SHP77 treated with DMSO at 0.1 percent for 48 hours (cell line): ENCODE measurements at regions not wholly inside any gene's neighbourhood (a gene's known extent, or its start where the extent isn't known, plus 50 kb on each side); places are given as distances from the start of the nearest gene placed in this dataset.
"Not testable (repeated sequence)": the region's sequence is repeated elsewhere in the genome, so short reads cannot be mapped to it uniquely, and the experiment has no call there.

Experiments
- DNase-seq: peaks from one replicate; lab custom pipeline; 2025; lab: John Stamatoyannopoulos, UW

DNA sequence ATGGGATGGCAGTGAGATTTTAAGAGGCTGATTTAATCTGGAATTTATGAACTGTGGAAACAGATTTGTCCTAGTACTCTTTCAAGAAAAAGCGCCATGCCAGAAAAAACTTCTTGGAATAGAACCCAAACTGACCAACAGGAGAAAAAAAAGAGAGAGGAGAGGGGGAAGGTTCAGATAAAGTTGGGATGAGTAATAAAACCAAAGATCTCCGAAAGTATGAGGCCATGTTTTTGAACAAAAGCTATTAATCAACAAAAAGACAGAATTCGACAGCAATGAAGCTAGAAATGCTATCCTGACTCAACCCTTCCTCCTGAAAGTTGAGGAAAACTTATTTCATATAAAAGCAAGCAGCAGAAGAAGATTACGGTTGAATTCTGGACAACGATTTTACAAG lies 135.5 kb downstream of the CEMIP2 start:
- DNase-seq = no peak

DNA sequence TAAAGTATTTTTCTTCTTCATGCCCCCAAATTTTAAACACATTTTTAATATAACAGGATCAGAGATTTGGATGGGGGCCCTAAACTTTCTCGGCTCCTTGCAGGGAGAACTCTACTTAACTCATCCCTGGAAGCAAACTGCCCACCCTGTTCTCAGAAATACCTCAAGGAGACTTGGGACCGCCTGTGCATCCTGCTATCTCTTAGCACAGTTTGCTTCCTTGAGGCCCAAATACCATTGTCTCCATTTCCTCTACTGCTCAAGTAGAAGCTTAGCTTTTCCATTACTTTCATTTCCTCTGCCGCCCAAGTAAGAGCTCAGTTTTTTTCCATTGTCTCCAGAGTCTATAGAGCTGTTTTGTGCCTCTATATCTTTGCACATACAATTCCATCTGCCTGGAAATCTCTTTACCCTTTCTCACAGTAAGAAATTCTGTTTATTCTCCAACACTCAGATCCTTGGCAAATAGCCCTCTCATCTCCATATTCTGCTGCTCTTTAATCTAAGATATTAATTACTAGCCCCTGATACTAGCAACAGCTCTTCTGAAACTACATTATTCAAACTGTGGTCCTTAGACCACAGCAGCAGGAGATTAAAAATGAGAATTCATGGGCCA lies 137.8 kb downstream of the CEMIP2 start:
- no peak for DNase-seq

DNA sequence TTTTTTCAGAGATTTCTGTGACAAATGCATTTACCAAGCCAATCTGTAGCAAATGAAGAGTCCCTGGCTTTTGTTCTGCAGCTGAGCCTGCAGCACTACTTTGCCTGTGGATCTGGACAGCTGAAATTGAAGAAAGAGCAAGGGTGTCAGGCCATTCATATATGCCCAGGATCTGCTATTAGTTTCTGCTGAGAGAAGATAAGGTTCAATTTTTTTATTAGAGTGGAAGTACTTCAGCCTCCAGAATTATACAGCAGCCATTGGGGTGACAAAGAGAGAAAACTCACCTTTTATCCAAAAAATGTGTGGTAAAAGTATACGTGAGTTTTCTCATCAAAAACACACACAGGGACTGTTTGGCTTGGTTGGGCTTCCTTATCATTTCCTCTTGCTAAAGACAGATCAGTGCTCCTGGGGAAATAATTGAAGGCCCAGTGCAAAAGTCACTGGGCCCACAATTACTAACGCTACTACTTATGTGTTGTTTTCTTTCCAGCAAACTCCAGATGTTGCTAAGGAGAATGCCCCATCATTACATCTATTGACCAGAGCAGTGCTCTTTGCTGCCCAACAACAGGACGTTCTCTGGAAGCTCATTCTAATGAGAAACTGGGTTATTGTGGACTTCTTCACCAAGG lies 138.6 kb downstream of the CEMIP2 start:
- DNase-seq = no peak

- DNase-seq = no peak
These were observed 140.1 kb downstream of the CEMIP2 start for GRCh38 chr9:71628247-71628646.

DNA sequence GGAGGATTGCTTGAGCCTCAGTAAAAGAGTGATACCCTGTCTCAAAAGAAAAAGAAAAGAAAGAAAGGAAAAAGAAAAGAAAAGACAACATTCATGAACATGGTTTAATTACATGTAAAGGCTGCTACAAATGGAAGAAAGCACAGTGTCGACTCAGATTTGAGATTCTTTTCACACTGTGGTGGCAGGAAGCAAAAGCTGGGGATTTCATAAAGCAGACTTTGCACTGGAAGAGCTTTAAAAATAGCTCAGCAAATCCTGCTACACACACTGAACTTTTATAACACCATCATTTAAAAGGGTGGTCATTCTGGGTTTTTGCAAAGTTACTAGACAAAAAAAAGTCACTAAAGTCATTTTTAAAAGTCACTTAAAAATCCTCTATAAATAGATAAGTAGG lies 140.8 kb downstream of the CEMIP2 start:
- DNase-seq = no peak

- DNase-seq = no peak
These were observed 141.9 kb downstream of the CEMIP2 start for GRCh38 chr9:71626395-71626794.

DNA sequence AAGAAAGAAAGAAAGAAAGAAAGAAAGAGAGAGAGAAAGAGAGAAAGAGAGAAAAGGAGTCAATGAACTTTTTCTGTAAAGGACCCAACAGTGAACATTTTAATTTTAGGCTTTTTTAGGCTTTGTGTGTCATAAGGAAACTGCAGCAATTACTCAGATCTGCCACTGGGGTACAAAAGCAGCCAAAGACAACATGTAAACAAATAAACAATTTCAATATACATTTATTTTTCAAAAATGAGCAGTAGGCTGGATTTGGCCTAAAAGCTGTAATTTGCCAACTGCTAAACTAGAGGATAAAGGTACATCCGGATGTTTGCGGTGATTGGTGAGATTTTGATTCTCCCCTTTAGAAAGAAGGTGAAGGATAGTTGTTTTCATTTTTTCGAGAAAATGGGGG lies 143.6 kb downstream of the CEMIP2 start:
- DNase-seq = no peak

- DNase-seq = no peak
These were observed 147.6 kb downstream of the CEMIP2 start for GRCh38 chr9:71620746-71621145.

GRCh38 chr9:71620331-71620730 lies 148.0 kb downstream of the CEMIP2 start:
- DNase-seq = no peak

DNA sequence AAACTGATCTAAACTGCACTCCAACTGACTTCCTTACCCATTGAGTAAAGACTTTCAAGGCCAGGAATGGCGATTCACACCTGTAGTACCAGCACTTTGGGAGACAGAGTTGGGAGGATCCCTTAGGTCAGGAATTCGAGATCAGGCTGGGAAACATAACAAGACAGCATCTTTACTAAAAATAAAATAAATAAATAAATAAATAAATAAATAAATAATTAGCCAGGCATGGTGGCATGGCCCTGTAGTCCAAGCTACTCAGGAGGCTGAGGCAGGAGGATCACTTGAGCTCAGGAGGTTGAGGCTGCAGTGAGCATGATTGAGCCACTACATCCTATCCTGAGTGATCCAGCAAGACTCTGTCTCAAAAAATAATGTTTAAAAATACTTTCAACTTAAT lies 148.4 kb downstream of the CEMIP2 start:
- DNase-seq = no peak

DNA sequence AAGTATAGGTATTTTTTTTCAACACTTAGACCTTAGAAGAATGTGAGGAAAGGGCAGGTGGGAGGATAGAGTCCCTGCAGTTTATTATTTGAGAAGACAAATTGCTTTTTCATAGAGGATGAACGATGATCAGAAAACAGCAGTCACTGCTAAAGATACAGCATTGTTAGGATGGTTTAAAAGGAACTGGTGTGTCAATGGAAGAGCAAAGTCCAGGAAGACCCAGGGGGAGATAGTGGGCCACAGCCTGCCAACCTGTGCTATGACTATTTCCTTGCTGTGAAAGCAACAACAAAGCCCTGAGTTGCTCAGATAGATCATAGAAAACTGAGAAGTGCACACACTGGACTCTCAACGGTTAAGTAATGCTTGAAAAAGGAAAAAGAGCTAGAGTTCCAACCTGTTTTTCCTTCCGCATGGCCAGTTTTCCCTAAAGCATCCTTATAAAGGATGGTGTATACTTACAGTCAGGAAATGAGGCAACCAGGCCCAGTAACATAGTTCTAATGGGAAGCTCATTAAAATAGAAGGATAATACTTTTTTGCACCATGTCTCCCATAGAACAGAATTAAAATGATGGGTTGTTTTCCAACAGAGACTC lies 153.8 kb downstream of the CEMIP2 start:
- DNase-seq = no peak

DNA sequence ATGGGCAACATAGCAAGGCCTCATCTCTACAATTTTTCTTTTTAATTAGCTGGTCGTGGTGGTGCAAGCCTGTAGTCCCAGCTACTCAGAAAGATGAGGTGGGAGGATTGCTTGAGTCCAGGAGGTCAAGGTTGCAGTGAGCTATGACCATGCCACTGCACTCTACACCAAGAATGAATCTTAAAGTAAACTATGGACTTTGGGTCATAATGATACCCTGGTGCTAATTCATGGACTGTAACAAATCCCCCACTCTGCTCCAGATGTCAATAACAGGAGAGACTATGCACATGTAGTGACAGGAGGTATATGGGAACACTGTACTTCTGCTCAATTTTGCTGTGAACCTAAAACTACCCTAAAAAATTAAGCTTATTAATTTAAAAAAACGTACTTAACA lies 155.4 kb downstream of the CEMIP2 start:
- DNase-seq = no peak

- no peak for DNase-seq
These were observed 158.9 kb downstream of the CEMIP2 start for GRCh38 chr9:71609448-71609830.

- DNase-seq = no peak
These were observed 159.4 kb downstream of the CEMIP2 start for GRCh38 chr9:71608825-71609447.

GRCh38 chr9:71608021-71608420 lies 160.3 kb downstream of the CEMIP2 start:
- DNase-seq = no peak

DNA sequence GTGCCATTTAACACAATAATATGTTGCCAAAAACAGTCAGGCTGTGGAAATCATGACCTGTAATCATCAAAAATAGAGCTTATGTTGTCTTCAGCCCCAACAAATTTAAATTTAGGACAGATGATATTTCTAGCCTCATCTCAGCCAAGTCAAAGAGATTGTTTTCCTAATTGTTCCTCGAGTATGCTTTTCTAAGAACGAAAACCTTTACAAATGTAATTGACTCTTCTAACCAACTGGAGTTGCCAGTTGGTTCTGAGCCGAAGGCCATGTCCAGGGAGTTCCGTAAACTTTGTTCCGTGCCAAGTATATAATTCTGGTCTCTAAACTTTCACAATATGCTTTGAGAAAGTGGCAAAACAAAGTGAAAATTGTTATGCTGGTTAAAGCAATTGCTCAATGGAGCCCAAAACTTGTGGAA lies 160.8 kb downstream of the CEMIP2 start:
- DNase-seq = no peak

DNA sequence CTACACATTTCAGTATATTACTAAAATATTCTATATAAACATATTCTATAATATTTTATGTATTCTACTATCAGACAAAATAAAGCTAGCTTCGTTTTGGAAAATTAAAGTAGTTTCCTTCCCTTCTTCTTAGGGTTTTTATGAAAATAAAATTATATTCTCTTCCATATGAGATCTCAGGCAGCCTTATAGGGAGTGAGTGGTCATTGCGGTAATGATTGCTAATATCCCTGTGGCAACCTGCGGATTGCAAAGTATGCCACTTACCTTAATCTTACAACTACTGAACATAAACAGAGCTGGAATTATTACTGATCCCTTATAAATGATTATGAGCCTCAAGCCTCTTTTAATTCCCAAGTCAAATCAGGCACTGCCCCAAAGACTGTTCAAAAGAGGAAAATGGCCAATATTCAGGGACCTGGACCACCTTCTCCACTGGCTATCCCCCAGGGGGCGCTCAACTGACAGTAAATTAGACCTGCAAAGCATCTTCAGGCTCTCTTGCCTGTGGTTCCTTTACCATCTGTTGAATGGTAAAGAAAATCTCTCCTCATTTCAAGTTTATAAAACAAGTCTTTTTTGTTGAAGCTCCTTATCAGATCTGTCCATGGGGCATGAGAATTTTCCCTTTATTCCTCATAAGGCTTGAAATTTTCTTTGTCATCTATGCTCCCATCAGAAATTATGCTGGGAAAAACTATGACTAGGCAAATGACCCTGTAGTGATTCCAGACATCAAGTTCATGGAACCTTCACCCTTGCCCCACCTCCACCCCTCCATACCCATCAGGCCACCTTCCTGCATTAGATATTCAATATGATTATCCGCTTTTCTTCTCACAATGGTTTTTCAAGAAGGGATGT lies 163.9 kb downstream of the CEMIP2 start:
- DNase-seq = no peak

DNA sequence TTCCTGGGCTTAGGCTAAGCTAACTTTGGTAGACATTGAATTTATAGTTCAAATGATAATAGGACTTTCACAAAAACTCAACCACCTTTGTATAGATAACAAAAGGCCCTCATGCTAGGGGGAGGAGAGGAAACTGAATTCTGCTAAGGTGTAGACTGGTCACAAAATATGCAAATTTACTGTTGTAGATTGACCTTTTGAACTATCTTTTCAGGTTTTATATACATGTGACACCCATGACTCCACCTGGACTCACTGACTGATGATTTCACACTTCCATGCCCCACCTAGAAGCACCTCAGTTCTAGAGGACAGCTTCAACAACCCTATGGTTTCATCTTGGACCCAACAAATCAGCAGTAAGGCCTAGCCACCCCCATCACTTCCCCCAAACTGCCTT lies 165.7 kb downstream of the CEMIP2 start:
- DNase-seq = no peak

DNA sequence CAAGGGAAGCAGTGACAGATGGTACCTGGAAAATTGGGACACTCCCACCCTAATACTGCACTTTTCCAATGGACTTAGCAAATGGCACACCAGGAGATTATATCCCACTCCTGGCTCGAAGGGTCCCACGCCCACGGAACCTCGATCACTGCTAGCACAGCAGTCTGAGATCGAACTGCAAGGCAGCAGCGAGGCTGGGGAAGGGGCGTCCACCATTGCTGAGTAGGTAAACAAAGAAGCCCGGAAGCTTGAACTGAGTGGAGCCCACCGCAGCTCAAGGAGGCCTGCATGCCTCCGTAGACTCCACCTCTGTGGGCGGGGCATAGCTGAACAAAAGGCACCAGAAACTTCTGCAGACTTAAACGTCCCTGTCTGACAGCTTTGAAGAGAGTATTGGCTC lies 172.6 kb downstream of the CEMIP2 start:
- DNase-seq = not testable (repeated sequence)

GRCh38 chr9:71594541-71594940 lies 173.8 kb downstream of the CEMIP2 start:
- no peak for DNase-seq

DNA sequence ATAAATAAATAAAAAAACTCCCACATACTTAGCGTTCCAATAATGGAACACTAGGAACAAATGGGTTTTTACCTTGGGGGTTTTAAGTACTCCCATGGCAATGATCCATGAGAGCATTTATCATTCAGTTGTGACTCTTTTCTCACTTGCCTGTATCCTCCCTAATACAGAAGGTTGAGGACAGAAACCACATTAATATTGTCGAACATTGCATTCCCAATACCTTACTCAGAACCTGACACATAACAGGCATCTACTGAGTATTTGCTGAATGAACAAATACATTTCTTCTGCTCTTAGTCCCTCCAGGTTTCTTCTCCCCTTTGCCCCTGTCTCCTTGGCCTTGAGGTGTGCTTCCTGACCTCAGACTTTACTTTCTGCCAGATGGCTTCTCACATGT lies 175.9 kb downstream of the CEMIP2 start:
- DNase-seq = no peak

DNA sequence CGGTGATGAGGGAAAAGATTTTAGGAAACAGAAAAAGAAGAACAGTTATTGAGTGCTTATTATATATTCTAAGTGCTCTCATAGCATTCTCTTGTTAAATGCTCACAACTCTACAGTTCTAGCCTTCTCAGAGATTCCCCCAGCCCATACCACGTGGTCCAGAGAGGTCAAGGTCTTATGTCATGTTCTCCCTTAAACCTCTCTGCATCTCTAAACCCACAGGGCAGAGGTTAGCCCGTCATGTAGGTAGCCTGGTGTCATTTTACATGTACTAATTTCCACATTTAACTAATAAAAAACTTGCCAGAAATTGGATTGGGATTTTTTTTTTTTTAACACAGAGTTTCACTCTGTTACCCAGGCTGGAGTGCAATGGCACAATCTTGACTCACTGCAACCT lies 178.0 kb downstream of the CEMIP2 start:
- no peak for DNase-seq
